Heart left ventricle (tissue), 16 donors: ENCODE measurements at regions not wholly inside any gene's neighbourhood (a gene's known extent, or its start where the extent isn't known, plus 50 kb on each side); places are given as distances from the start of the nearest gene placed in this dataset.
"Not testable (repeated sequence)": the region's sequence is repeated elsewhere in the genome, so short reads cannot be mapped to it uniquely, and the experiment has no call there.

Experiments used
- ATAC-seq, 4 donors: fragments of 200-7000 bp; cut with Tn5 transposase; one replicate each; pipeline ENCODE4 v1.9.1; 2020 to 2022; ENCODE audit warnings: moderate library complexity in 4 of 4, mild to moderate bottlenecking in 3 of 4, moderate number of reproducible peaks in 1 of 4
- DNase-seq, 5 donors: peaks; one replicate each; pipeline ENCODE4 v3.0.0-alpha.2; 2020
- H3K27ac ChIP-seq, 12 donors: fragments of 200-600 bp; sonication (generic) in 4 of 12; one replicate each; pipeline versions ENCODE4 v1.5.0 to v1.8.0; 2016 to 2022; ENCODE audit warnings: mild to moderate bottlenecking in 2 of 12
- H3K27me3 ChIP-seq, 9 donors: fragments of 200-600 bp; sonication (generic) in 2 of 9; one replicate each; pipeline versions ENCODE4 v1.5.1 to v1.8.0; 2016 to 2022; ENCODE audit warnings: mild to moderate bottlenecking in 3 of 9
- H3K36me3 ChIP-seq, 9 donors: fragments of 200-600 bp; sonication (generic) in 2 of 9; one replicate each; pipeline versions ENCODE4 v1.5.0 to v1.8.0; 2018 to 2022; ENCODE audit warnings: mild to moderate bottlenecking in 2 of 9
- H3K4me1 ChIP-seq, 12 donors: fragments of 200-600 bp; sonication (generic) in 4 of 12; one replicate each; pipeline versions ENCODE4 v1.5.0 to v1.8.0; 2016 to 2022; ENCODE audit warnings: mild to moderate bottlenecking in 3 of 12
- H3K4me3 ChIP-seq, 12 donors: fragments of 200-600 bp; sonication (generic) in 4 of 12; one replicate each; pipeline versions ENCODE4 v1.5.0 to v1.8.0; 2017 to 2022; ENCODE audit warnings: mild to moderate bottlenecking in 9 of 12, moderate library complexity in 4 of 12
- H3K9me3 ChIP-seq, 12 donors: fragments of 200-600 bp; sonication (generic) in 4 of 12; one replicate each; pipeline versions ENCODE4 v1.5.0 to v1.8.0; 2016 to 2022; ENCODE audit warnings: mild to moderate bottlenecking in 1 of 12
- CTCF ChIP-seq, 12 donors: fragments of 200-600 bp; sonication (generic) in 4 of 12; IDR thresholded peaks; one replicate each; pipeline versions ENCODE4 v1.5.0 to v1.8.0; 2018 to 2022; ENCODE audit warnings: antibody characterized with exemption in 12 of 12, mild to moderate bottlenecking in 5 of 12
- POLR2A ChIP-seq, 2 donors: fragments of 450-650 bp; IDR thresholded peaks; one replicate each; pipeline ENCODE4 v1.6.1; 2017; ENCODE audit warnings: antibody characterized with exemption in 2 of 2, mild to moderate bottlenecking in 2 of 2, moderate library complexity in 2 of 2
- WGBS, 4 donors: extraction: QIAGEN DNeasy Blood & Tissue Kit in 2 of 4; methylation state at CpG; one replicate each; pipeline versions ENCODE4 v1.1.5 to v1.1.7; 2013 to 2018; 5-methylcytosine and 5-hydroxymethylcytosine counted together
- intact Hi-C, 10 donors: fragments of 100-400 bp; cut with DNase I; formaldehyde crosslinking; loops; one replicate each; pipeline versions ENCODE4 v1.11.1 to v1.14.2; 2022
- donor health status: ischemic (EF 13 %, LVEDD 7.1; RV severe dilation, severe dysfunction).
- donor health status: healthy with polysubstance abuse.
- donor health status: DM: no; HTN: yes; CAD: no.
- donor health status: DM: no; HTN: no; CAD: no.
- donor health status: ischemic (EF 25% LVEDD 6.9; RV normal size, moderate dysfunction).
- donor health status: ischemic (EF 25% LVEDD 5.7; RV mildly dilated, moderate dysfunction).
- donor health status: healthy.
- donor health status: DM: yes; HTN: yes; CAD: no.
- donor health status: ischemic (EF 35%, LVEDD 5.7; RV mildly dilated, moderate dysfunction).
- donor health status: nonischemic (EF 11% LVEDD 7.7; RV severe dilation, severe dysfunction).
- donor health status: DM: yes; HTN: yes; CAD: no.
- donor health status: PGD.
- donor health status: ischemic (EF 29% LVEDD 5.4; RV normal size, mild dysfunction).
- donor health status: nonischemic (EF 23%, LVEDD 6.1; RV moderate dilation, normal function).

GRCh38 chr7:80302078-80302477 is 167.4 kb downstream of the GNAI1 start:
- no peaks in the 10 kb centered on the region for H3K27me3 ChIP-seq
- WGBS, 4 donors, result 76 to 83% (median 80%) methylated on average over 5 of the region's 5 CpGs
- intact Hi-C loops, result no loop called here
- H3K4me1 ChIP-seq, result no peaks in the 10 kb centered on the region
- H3K4me3 ChIP-seq, result no peak overlapping the region
- peaks cover 0 to 1% (median 0%) of the 10 kb centered on the region in 12 donors for H3K9me3 ChIP-seq
- ATAC-seq (no peak), DNase-seq (no peak)
- no peak overlapping the region for H3K27ac ChIP-seq
- no peaks in the 10 kb centered on the region for H3K36me3 ChIP-seq
- TF ChIP-seq CTCF (IDR thresholded peaks at IDR 0.05), result no peak
- TF ChIP-seq POLR2A (IDR thresholded peaks at IDR 0.05), result no peak

GRCh38 chr7:80298201-80298600 is 163.6 kb downstream of the GNAI1 start:
- H3K9me3 ChIP-seq, result peaks cover 0 to 17% (median 6%) of the 10 kb centered on the region in 12 donors
- DNase-seq (no peak), ATAC-seq (no peak)
- no peaks in the 10 kb centered on the region for H3K27me3 ChIP-seq
- H3K27ac ChIP-seq, result no peak overlapping the region
- no peaks in the 10 kb centered on the region for H3K36me3 ChIP-seq
- intact Hi-C loops, result no loop called here
- no peak overlapping the region for H3K4me3 ChIP-seq
- no peak for TF ChIP-seq CTCF (IDR thresholded peaks at IDR 0.05)
- H3K4me1 ChIP-seq, result no peaks in the 10 kb centered on the region

GRCh38 chr7:80294346-80294745 is 159.7 kb downstream of the GNAI1 start:
- no peak overlapping the region for H3K4me3 ChIP-seq
- no peaks in the 10 kb centered on the region for H3K36me3 ChIP-seq
- intact Hi-C loops, result no loop called here
- no peaks in the 10 kb centered on the region for H3K4me1 ChIP-seq
- no peak for ATAC-seq
- H3K27me3 ChIP-seq, result no peaks in the 10 kb centered on the region
- no peak overlapping the region for H3K27ac ChIP-seq
- no peak for DNase-seq
- peaks cover 0 to 17% (median 6%) of the 10 kb centered on the region in 12 donors for H3K9me3 ChIP-seq
- TF ChIP-seq CTCF (IDR thresholded peaks at IDR 0.05) (no peak), POLR2A (IDR thresholded peaks at IDR 0.05) (no peak)

- DNase-seq, H3K4me3 ChIP-seq, ATAC-seq, intact Hi-C loops, H3K27me3 ChIP-seq, H3K4me1 ChIP-seq, H3K36me3 ChIP-seq, H3K27ac ChIP-seq: not testable (repeated sequence)
- peaks cover 0 to 17% (median 6%) of the 10 kb centered on the region in 12 donors for H3K9me3 ChIP-seq
- 70 to 89% (median 83%) methylated on average over 3 of the region's 3 CpGs for WGBS, 4 donors
Observed at GRCh38 chr7:80292634-80293033, 158.0 kb downstream of the GNAI1 start.
